Choroid plexus epithelial cell (primary cell): ENCODE measurements at regions not wholly inside any gene's neighbourhood (a gene's known extent, or its start where the extent isn't known, plus 50 kb on each side); places are given as distances from the start of the nearest gene placed in this dataset.
"Not testable (repeated sequence)": the region's sequence is repeated elsewhere in the genome, so short reads cannot be mapped to it uniquely, and the experiment has no call there.

Experiments used
- DNase-seq: peaks from one replicate; pipeline ENCODE4 v3.0.0-alpha.2; 2010; ENCODE audit warnings: low read depth
- H3K4me3 ChIP-seq: 2 replicates; pipeline ENCODE4 v1.5.1; 2011; ENCODE audit warnings: low read depth, mild to moderate bottlenecking, control low read depth, low read length, moderate library complexity
- CTCF ChIP-seq: conservative IDR thresholded peaks from 2 replicates; pipeline ENCODE4 v1.5.1; 2011; ENCODE audit warnings: low read depth, mild to moderate bottlenecking, control low read depth, inconsistent platforms, low read length, moderate library complexity

GRCh38 chr3:174363256-174363655, 495.9 kb upstream of the NAALADL2 start:
- no peak for TF ChIP-seq CTCF
- no peak overlapping the region for H3K4me3 ChIP-seq

GRCh38 chr3:174365796-174366195, 493.3 kb upstream of the NAALADL2 start:
- DNase-seq = no peak
- no peak overlapping the region for H3K4me3 ChIP-seq
- TF ChIP-seq CTCF = no peak

More at GRCh38 chr3:174363256-174363655, 495.9 kb upstream of the NAALADL2 start:
- peak; percentile 17 for DNase-seq

- not testable (repeated sequence) for H3K4me3 ChIP-seq, DNase-seq
These were observed 492.2 kb upstream of the NAALADL2 start for GRCh38 chr3:174366904-174367303.

- DNase-seq = peak; percentile 30
- no peak overlapping the region for H3K4me3 ChIP-seq
- no peak for TF ChIP-seq CTCF
These were observed 482.8 kb upstream of the NAALADL2 start for GRCh38 chr3:174376346-174376745.

GRCh38 chr3:174377096-174377495, 482.0 kb upstream of the NAALADL2 start:
- TF ChIP-seq CTCF = no peak
- no peak overlapping the region for H3K4me3 ChIP-seq
- no peak for DNase-seq

GRCh38 chr3:174377684-174378083, 481.4 kb upstream of the NAALADL2 start:
- no peak for DNase-seq
- no peak overlapping the region for H3K4me3 ChIP-seq
- TF ChIP-seq CTCF = no peak

GRCh38 chr3:174382878-174383277, 476.3 kb upstream of the NAALADL2 start:
- H3K4me3 ChIP-seq = no peak overlapping the region
- no peak for TF ChIP-seq CTCF
- DNase-seq = no peak

GRCh38 chr3:174387736-174388135, 471.4 kb upstream of the NAALADL2 start:
- no peak overlapping the region for H3K4me3 ChIP-seq
- DNase-seq = no peak
- no peak for TF ChIP-seq CTCF
